H1 (cell line): ENCODE measurements at regions not wholly inside any gene's neighbourhood (a gene's known extent, or its start where the extent isn't known, plus 50 kb on each side); places are given as distances from the start of the nearest gene placed in this dataset.

Experiments used
- CTCF ChIA-PET: fragments of 300-600 bp; sonication (Branson Sonifier 250); formaldehyde crosslinking; loops from one replicate; lab custom pipeline; 2021; ENCODE audit not compliant: partially characterized antibody; lab: Charles Lee
- POLR2A ChIA-PET: fragments of 300-600 bp; sonication (Branson Sonifier 250); formaldehyde crosslinking; loops from one replicate; lab custom pipeline; 2021; ENCODE audit warnings: inconsistent platforms; ENCODE audit not compliant: partially characterized antibody; lab: Charles Lee
- DNase-seq, 2 experiments: peaks; one replicate each; pipeline versions ENCODE4 v3.0.0 to v3.0.0-alpha.2; 2010 to 2022; ENCODE audit warnings: low spot score in 2 of 2, low read depth in 1 of 2, mixed read lengths in 1 of 2
- FAIRE-seq: peaks from 2 replicates; lab custom pipeline; 2011; peaks lifted over from hg19 to GRCh38; lab: Jason Lieb, UNC
- H2AFZ ChIP-seq: 2 replicates; pipeline ENCODE4 v1.8.1; 2012; ENCODE audit warnings: low read length, inconsistent platforms
- H2AK5ac ChIP-seq: 2 replicates; pipeline ENCODE4 v1.6.1; 2013; ENCODE audit warnings: low read depth, low read length
- H2BK120ac ChIP-seq: replicated peaks from 2 replicates; pipeline ENCODE3; 2013; ENCODE audit warnings: low read depth, low read length, inconsistent platforms
- H2BK12ac ChIP-seq: 2 replicates; pipeline ENCODE4 v1.6.1; 2013; ENCODE audit warnings: low read depth, low read length
- H2BK15ac ChIP-seq: 2 replicates; pipeline ENCODE4 v1.6.1; 2013; ENCODE audit warnings: low read length
- H2BK20ac ChIP-seq: 2 replicates; pipeline ENCODE4 v1.6.1; 2013; ENCODE audit warnings: low read length
- H2BK5ac ChIP-seq: 2 replicates; pipeline ENCODE4 v1.6.1; 2013; ENCODE audit warnings: low read depth, low read length
- H3K14ac ChIP-seq: 2 replicates; pipeline ENCODE4 v1.6.1; 2013; ENCODE audit warnings: inconsistent platforms; ENCODE audit not compliant: insufficient read length
- H3K18ac ChIP-seq: 2 replicates; pipeline ENCODE4 v1.6.1; 2013; ENCODE audit warnings: low read length; ENCODE audit errors: extremely low read depth
- H3K23ac ChIP-seq: 2 replicates; pipeline ENCODE4 v1.6.1; 2013; ENCODE audit warnings: inconsistent platforms; ENCODE audit not compliant: insufficient read length
- H3K23me2 ChIP-seq: 2 replicates; pipeline ENCODE4 v1.6.1; 2013; ENCODE audit warnings: low read depth, low read length
- H3K27ac ChIP-seq: 2 replicates; pipeline ENCODE4 v1.6.1; 2011; ENCODE audit warnings: low read depth, low read length, inconsistent platforms
- H3K27me3 ChIP-seq, 4 experiments: replicated peaks in 1 of 4; 1 replicate in 1 of 4; 2 replicates in 3 of 4; pipeline versions ENCODE4 v1.6.1 to v1.8.1; 2011 to 2013; ENCODE audit warnings: low read length in 3 of 4, mild to moderate bottlenecking in 3 of 4, inconsistent platforms in 2 of 4, mixed read lengths in 2 of 4, moderate library complexity in 1 of 4; ENCODE audit not compliant: control insufficient read depth in 3 of 4, insufficient read depth in 3 of 4; ENCODE audit errors: extremely low read depth in 1 of 4
- H3K36me3 ChIP-seq, 4 experiments: 2 replicates each; pipeline versions ENCODE4 v1.6.1 to v1.8.1; 2011 to 2013; ENCODE audit warnings: mild to moderate bottlenecking in 4 of 4, low read length in 3 of 4, moderate library complexity in 2 of 4, control low read depth in 1 of 4, inconsistent platforms in 1 of 4; ENCODE audit not compliant: insufficient read depth in 4 of 4, control insufficient read depth in 2 of 4
- H3K4ac ChIP-seq: replicated peaks from 2 replicates; pipeline ENCODE3; 2013; ENCODE audit warnings: low read length, low read depth, mixed read lengths, inconsistent platforms; ENCODE audit not compliant: insufficient read length
- H3K4me1 ChIP-seq, 4 experiments: replicated peaks in 1 of 4; 1 replicate in 1 of 4; 2 replicates in 3 of 4; pipeline versions ENCODE4 v1.6.1 to v1.8.1; 2011 to 2013; ENCODE audit warnings: low read length in 3 of 4, inconsistent platforms in 2 of 4, mixed read lengths in 1 of 4; ENCODE audit not compliant: insufficient read depth in 4 of 4, control insufficient read depth in 3 of 4
- H3K4me2 ChIP-seq, 2 experiments: 2 replicates each; pipeline versions ENCODE4 v1.6.1 to v1.8.1; 2011 to 2013; ENCODE audit warnings: low read depth in 2 of 2, low read length in 2 of 2, control low read depth in 1 of 2, inconsistent platforms in 1 of 2, mild to moderate bottlenecking in 1 of 2; ENCODE audit not compliant: insufficient read depth in 1 of 2
- H3K4me3 ChIP-seq, 4 experiments: fragments of 200-600, 300-600 bp in 1 of 4; sonication (generic), shearing (Covaris generic), sonication (Bioruptor Twin) in 1 of 4; 2 replicates each; pipeline versions ENCODE4 v1.5.1 to v1.8.1; 2011 to 2016; ENCODE audit warnings: low read length in 4 of 4, low read depth in 3 of 4, control low read depth in 2 of 4, inconsistent platforms in 2 of 4, mild to moderate bottlenecking in 2 of 4, mixed read lengths in 1 of 4, moderate library complexity in 1 of 4; ENCODE audit not compliant: insufficient read depth in 2 of 4; ENCODE audit errors: extremely low read depth in 1 of 4
- H3K56ac ChIP-seq: replicated peaks from 2 replicates; pipeline ENCODE3; 2013; ENCODE audit warnings: low read depth, mild to moderate bottlenecking, mixed read lengths, low read length, inconsistent platforms; ENCODE audit not compliant: insufficient read length
- H3K79me1 ChIP-seq: 2 replicates; pipeline ENCODE4 v1.6.1; 2013; ENCODE audit warnings: low read depth, low read length, control low read depth
- H3K79me2 ChIP-seq, 2 experiments: 2 replicates each; pipeline versions ENCODE4 v1.6.1 to v1.8.1; 2012 to 2013; ENCODE audit warnings: low read length in 2 of 2, mild to moderate bottlenecking in 2 of 2, inconsistent platforms in 1 of 2; ENCODE audit not compliant: insufficient read depth in 2 of 2, control insufficient read depth in 1 of 2
- H3K9ac ChIP-seq, 4 experiments: replicated peaks in 1 of 4; 1 replicate in 1 of 4; 2 replicates in 3 of 4; pipeline versions ENCODE4 v1.6.1 to v1.8.1; 2011 to 2013; ENCODE audit warnings: low read depth in 3 of 4, low read length in 3 of 4, control low read depth in 2 of 4, mild to moderate bottlenecking in 2 of 4, moderate library complexity in 2 of 4, inconsistent platforms in 1 of 4; ENCODE audit errors: extremely low read depth in 1 of 4
- H3K9me3 ChIP-seq, 2 experiments: 2 replicates each; pipeline versions ENCODE4 v1.6.1 to v1.8.1; 2012 to 2013; ENCODE audit warnings: mild to moderate bottlenecking in 2 of 2, moderate library complexity in 2 of 2, control low read depth in 1 of 2, inconsistent platforms in 1 of 2, low read depth in 1 of 2, low read length in 1 of 2, mixed read lengths in 1 of 2; ENCODE audit not compliant: insufficient read depth in 2 of 2
- H4K20me1 ChIP-seq, 2 experiments: replicated peaks in 1 of 2; 2 replicates each; pipeline versions ENCODE3 to v1.8.1; 2011 to 2013; ENCODE audit warnings: inconsistent platforms in 2 of 2, low read length in 2 of 2, mild to moderate bottlenecking in 1 of 2; ENCODE audit not compliant: insufficient read depth in 2 of 2, control insufficient read depth in 1 of 2
- H4K5ac ChIP-seq: 2 replicates; pipeline ENCODE4 v1.6.1; 2013; ENCODE audit warnings: low read length, low read depth, mixed read lengths, inconsistent platforms; ENCODE audit not compliant: insufficient read length
- H4K8ac ChIP-seq: 2 replicates; pipeline ENCODE4 v1.8.0; 2013; ENCODE audit warnings: mild to moderate bottlenecking, moderate library complexity, low read length, inconsistent platforms; ENCODE audit not compliant: insufficient read depth; ENCODE audit errors: extremely low read depth
- H4K91ac ChIP-seq: replicated peaks from 2 replicates; pipeline ENCODE3; 2013; ENCODE audit warnings: low read length, mixed read lengths, inconsistent platforms; ENCODE audit not compliant: insufficient read length
- CHD1 ChIP-seq: IDR thresholded peaks from 2 replicates; pipeline ENCODE4 v1.6.1; 2012; ENCODE audit warnings: low read depth, low read length, improper control_type of control experiment
- EZH2 ChIP-seq: fragments of 200-600 bp; sonication (generic); IDR thresholded peaks from 2 replicates; pipeline ENCODE4 v1.7.1; 2012; ENCODE audit warnings: low read depth, mild to moderate bottlenecking, moderate library complexity, low read length, inconsistent platforms; ENCODE audit not compliant: severe bottlenecking
- JUN ChIP-seq: IDR thresholded peaks from 2 replicates; pipeline ENCODE4 v1.6.1; 2011; ENCODE audit warnings: low read depth, mild to moderate bottlenecking, improper control_type of control experiment, low read length
- RFX5 ChIP-seq: IDR thresholded peaks from 2 replicates; pipeline ENCODE4 v1.6.1; 2011; ENCODE audit warnings: low read depth, low read length, improper control_type of control experiment, borderline replicate concordance
- TAF1 ChIP-seq: IDR thresholded peaks from 2 replicates; pipeline ENCODE4 v1.6.1; 2011; ENCODE audit warnings: mild to moderate bottlenecking, low read depth, low read length
- WGBS, 2 experiments: shearing (Covaris generic) in 1 of 2; methylation state at CpG; one replicate each; pipeline versions ENCODE4 v1.1.6 to v1.1.7; 2013 to 2015; ENCODE audit warnings: low lambda C conversion rate in 2 of 2, mixed read lengths in 2 of 2, inconsistent platforms in 1 of 2, low coverage in 1 of 2, missing lambda C conversion rate in 1 of 2; ENCODE audit not compliant: insufficient replicate concordance in 2 of 2, insufficient coverage in 1 of 2, insufficient read length in 1 of 2; ENCODE audit errors: extremely low coverage in 1 of 2, missing lambda C conversion rate in 1 of 2; 5-methylcytosine and 5-hydroxymethylcytosine counted together

GRCh38 chr6:9085054-9085708, 649.8 kb upstream of the SLC35B3 start:
- Histone ChIP-seq H2BK20ac (no peak overlapping the region), H3K18ac (no peak overlapping the region), H4K91ac (no peak overlapping the region), H3K56ac (no peak overlapping the region), H4K5ac (no peak overlapping the region)
- TF ChIP-seq CHD1, result no peak
- TF ChIP-seq JUN, result no peak
- no peak for TF ChIP-seq TAF1
- no peak for TF ChIP-seq RFX5
- TF ChIP-seq EZH2, result no peak
- TF ChIP-seq, all 59 proteins: peak for 0
- ChIA-PET CTCF (interaction anchor here (1.3 kb wide), 1 partner anchor 920 kb away, joined by 3 read pairs; no protein-coding TSS in a partner anchor), POLR2A (no interaction called here)
- no peak overlapping the region for H2AK5ac ChIP-seq
- H4K8ac ChIP-seq, result no peak overlapping the region
- H3K23me2 ChIP-seq, result no peaks in the 10 kb centered on the region
- no peak overlapping the region for H2BK12ac ChIP-seq
- no peaks in the 10 kb centered on the region for H3K9me3 ChIP-seq
- no peak overlapping the region for H3K9ac ChIP-seq
- no peaks in the 10 kb centered on the region for H3K79me1 ChIP-seq
- no peaks in the 10 kb centered on the region for H3K36me3 ChIP-seq
- no peak overlapping the region for H2BK5ac ChIP-seq
- H4K20me1 ChIP-seq, result no peaks in the 10 kb centered on the region
- H3K27ac ChIP-seq, result no peak overlapping the region
- no peak overlapping the region for H3K14ac ChIP-seq
- H2BK15ac ChIP-seq, result no peak overlapping the region
- no peak for DNase-seq
- no peaks in the 10 kb centered on the region for H3K4me1 ChIP-seq
- no peaks in the 10 kb centered on the region for H3K79me2 ChIP-seq
- no peak overlapping the region for H3K4ac ChIP-seq
- H3K4me3 ChIP-seq, result no peak overlapping the region
- no peak overlapping the region for H3K4me2 ChIP-seq
- no peak overlapping the region for H3K23ac ChIP-seq
- 85% methylated on average over 3 of the region's 3 CpGs; no CpG with 5 or more reads in 1 of the 2 experiments for WGBS, 2 experiments
- H3K27me3 ChIP-seq, result no peaks in the 10 kb centered on the region
- no peak overlapping the region for H2BK120ac ChIP-seq
- no peak overlapping the region for H2AFZ ChIP-seq
- FAIRE-seq, result peak; percentile 55
